AG20443 (cell line): ENCODE measurements at regions not wholly inside any gene's neighbourhood (a gene's known extent, or its start where the extent isn't known, plus 50 kb on each side); places are given as distances from the start of the nearest gene placed in this dataset.

ENCODE experiments used
- DNase-seq: peaks from one replicate; pipeline ENCODE4 v3.0.0; 2012; ENCODE audit warnings: low spot score, mixed read lengths

DNA sequence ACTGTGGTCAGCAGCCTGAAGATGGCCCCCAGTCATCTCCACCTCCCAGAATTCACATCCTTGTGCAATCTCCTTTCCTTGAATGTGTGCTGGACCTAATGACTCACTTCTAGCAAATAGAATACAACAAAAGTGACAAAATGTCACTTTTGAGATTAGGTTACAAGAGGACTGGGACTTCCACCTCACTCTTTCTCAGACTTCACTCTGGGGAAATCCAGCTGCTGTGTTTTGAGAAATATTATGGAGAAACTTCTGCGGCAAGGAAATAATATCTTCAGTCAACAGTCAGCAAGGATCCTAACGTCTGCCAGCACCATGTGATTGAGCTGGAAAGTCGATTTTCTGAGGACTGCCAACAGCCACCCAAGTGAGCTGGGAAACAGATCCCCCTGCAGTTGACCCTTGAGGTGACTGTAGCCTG, 70.5 kb upstream of the GADD45A start:
- DNase-seq = peak; percentile 50

DNA sequence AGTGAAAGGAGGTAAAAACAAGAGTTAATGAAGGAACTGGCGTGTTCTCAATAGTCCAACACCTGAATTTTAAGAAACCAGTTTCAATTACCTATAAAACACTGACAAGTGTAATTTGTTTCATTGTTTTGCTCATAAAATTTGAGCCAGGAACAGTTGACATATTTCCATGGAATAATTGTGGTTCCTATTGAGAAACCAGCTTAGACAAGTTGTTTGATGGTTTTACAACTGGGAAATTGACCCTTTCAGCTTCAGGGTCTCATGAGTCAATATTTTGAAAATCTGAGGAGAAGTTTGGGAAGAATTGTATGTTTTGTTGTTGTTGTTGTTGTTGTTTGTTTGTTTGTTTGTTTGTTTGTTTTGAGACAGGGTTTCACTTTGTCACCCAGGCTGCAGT, 69.1 kb upstream of the GADD45A start:
- no peak for DNase-seq

DNA sequence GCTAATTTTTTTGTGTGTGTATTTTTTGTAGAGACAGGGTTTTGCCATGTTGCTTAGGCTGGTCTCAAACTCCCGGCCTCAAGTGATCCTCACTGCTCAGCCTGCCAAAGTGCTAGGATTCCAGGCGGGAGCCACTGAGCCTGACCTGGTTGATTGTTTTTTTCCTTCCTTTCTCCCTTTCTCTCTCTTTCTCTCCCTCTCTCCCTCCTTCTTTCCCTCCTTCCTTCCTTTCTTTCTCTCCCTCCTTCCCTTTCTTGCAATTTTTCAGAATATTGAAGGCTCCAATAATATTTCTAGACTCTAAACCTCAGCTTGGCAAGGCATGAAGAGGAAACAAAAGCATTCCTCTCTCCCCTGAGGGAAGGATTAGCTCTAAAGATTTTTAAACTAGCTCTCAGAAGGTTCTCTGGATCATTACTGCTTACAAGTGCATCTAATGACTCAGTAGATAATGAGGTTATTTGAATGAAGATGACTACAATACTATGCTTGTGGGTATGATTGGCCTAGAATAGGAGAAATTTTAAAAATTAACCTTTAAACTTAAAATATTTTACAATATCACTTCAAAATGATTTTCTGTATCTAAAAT, 68.5 kb upstream of the GADD45A start:
- DNase-seq = no peak

DNA sequence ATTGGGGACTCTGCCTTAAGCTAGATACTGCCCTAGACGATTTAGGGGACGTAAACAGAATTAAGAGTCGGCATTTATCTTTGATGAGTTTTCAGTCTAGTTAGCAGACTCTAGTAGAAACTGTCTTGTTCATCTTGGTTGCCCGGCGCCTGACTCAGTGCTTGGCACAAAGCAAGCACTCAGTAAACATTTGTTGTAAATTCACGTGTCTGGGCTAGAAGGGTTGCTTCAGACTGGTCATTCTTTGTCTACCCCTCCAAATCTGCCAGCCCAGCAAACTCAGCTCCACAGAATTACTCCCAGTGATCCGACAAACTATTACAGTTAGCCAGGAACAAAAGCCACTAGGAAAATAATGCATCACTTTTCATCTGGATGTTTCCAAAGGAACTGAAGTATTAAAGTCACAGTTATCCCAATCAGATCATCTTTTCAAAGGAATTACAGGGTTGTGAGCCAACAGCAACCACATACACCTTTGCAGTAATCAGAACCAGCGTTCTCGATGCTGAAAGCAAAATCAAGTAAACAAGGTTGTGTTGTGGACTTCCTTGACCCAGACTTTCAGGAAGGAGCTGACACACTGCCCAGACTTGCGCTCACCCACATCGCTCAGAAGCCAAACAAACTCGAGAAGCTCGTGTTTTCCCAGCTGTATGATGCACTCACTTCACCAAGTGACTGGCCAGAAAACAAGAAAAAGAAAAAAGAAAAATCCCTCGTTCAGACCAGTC, 66.5 kb upstream of the GADD45A start:
- DNase-seq = peak; percentile 88

DNA sequence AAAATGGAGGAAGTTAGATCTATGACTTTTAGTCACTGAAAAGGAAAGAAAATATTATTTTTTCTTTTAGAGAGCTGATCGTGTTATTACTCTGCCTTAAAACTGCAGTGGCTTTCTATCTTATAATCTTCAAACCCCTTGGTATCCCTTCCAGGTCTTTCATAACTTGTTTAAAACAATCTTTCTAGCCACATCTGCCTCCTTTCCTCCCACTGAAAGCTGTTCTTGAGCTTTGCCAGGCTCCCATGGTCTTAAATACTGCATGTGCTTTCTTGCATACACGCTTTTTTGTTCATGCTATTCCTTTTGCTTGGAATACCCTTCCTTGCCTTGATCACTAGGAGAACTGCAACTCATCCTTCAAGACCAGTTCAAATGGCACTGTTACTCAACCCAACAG, 65.9 kb upstream of the GADD45A start:
- DNase-seq = no peak

DNA sequence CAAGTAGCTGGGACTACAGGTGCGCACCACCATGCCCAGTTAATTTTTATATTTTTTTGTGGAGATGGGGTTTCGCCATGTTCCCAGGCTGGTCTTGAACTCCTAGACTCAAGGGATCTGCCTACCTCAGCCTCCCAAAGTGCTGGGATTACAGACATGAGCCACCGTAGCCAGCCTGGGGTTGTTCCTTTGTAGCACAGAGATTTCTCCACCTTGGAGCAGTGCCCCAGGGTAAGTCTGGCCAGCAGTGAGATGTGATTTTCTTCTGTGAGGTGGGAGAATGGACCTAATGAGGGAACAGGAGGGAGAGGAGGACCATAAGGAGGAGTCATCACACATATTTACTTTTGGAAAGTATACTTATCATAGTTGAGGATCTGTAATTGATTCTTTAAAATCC, 61.1 kb upstream of the GADD45A start:
- no peak for DNase-seq

DNA sequence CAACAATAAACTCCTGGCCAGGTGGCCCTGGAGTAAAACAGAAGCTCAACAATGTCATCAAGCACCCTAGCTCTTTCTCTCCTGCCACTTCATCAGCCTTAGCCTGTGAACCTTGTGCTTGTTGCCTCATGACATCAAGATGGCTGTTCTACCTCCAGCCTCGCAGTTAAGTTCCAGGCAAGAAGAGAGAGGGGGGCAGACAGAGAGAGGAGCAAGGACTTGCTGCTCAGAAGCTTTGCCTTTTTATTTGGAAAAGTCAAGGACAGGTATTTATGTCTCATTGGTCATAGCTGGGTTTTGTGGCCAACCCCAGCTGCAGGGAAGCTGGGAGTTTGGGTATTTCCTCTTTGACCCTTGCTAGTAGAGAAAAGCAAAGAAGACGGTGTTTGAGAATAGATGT, 60.3 kb upstream of the GADD45A start:
- no peak for DNase-seq

DNA sequence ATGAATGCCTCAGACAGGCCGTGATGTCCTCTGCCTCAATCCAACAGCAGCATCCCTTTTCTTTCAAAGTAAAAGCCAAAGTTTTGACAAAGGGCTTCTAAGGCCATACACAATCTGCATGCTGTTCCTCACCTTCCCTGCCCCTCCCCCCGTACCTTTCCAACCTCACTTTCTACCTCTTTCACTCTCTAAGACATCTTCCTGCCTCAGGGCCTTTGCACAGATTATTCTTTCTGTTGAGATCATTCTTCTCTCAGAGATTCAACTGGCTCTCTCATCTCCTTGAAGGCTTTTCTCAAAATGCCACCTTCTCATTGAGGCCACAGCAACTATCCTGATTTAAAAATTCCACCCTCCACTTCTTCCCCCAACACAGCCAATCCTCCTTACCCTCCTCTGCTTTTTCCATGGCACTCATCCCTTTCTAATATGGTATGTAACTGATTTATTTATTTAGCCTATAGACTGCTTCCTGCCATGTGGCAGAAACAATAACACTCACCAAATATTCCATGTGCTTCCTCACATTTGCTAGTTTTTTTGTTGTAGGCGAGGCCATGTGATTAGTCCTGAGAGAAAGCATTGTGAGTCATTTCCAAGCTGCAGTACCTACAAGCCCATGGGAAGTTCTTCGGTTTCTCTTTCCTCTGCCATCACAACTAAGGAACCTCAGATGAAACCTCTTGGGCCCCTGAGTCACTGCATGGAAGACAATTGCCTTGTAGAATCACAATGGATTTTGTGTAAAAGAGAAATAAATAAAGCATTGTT, 58.7 kb upstream of the GADD45A start:
- no peak for DNase-seq

DNA sequence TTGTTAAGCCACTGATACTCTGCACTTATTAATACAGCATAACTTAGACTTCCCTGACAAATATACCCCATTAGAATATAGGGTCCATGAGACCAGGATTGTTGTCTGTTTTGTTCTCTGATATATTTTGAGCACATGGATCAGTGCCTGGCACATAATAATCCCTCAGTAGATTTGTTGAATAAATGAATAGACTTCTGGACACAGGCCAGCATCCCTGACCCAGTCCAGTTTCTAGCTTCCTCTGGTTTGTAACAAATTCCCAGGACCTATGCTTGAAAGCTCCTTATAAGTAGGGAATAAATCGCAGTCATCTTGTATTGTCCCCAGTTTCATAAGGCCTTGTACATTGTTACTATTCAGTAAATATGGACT, 58.2 kb upstream of the GADD45A start:
- DNase-seq = no peak

DNA sequence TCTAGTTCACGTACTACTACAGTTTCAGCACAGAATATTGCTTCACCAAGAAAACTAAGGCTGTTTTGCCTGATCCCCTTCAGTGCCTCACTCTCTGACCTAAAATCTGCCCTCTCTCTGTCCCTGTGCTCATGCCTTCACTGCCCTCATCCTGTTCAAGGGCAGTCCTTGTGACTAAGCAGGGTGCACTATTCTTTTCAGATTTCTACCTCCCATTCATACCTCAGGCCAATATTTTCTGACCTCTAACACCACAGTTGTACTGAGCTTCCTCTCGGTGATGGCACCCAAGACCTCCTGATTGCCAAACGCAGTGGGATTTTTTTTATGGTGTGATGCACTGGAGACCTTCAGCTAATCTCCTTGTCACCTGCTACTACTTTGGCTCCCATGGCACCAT, 57.7 kb upstream of the GADD45A start:
- DNase-seq = no peak

DNA sequence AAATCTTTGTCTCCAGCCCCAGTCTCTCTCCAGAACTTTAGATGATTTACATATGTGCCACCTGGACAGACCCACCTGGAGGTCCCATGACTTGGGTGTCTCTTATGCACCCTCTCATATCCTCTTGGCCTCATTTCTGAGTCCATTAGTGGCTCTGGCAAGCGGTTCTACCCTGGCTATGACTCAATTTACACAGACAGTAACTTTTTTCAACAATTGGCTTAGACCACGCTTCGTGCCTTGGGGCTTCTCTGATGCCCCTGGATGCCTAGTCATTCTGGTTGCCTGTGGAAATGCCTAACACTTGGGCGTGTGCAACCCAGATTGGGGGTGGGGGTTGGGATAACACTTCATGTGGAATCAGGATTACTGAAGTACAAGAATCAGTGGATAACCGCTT, 57.1 kb upstream of the GADD45A start:
- DNase-seq = no peak

DNA sequence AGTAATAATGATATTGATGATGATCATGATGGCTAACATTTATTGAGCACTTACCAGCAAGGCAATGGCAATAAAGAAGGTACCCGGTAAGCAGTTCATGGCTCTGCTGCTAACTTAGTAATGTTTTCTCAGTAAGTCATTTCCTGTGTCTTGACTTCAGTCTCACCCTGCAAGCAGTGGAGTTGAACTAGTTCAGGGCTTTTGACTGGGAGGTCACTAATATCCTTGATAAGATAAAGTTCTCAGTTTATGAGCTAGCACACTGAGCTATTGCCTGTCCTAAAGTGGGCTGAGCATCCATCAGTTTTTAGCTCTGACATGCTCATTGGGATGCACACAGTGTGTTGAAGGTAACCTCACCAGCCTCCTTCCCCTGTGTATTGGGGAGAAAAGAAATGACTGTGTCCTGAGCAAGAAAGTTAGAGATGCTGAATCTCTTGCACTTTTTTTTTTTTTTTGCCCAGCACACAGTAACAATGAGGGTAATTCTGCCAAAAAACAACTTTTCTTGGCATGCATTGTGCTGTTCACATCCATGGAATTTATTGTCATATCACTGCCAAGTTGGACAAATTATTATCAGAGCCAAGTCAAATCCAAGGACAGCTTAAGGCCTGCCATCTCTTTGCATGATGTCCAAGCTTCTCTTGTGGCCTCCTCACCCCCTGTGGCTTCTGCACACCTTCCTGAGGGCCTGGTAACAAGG, 55.5 kb upstream of the GADD45A start:
- peak; percentile 65 for DNase-seq

DNA sequence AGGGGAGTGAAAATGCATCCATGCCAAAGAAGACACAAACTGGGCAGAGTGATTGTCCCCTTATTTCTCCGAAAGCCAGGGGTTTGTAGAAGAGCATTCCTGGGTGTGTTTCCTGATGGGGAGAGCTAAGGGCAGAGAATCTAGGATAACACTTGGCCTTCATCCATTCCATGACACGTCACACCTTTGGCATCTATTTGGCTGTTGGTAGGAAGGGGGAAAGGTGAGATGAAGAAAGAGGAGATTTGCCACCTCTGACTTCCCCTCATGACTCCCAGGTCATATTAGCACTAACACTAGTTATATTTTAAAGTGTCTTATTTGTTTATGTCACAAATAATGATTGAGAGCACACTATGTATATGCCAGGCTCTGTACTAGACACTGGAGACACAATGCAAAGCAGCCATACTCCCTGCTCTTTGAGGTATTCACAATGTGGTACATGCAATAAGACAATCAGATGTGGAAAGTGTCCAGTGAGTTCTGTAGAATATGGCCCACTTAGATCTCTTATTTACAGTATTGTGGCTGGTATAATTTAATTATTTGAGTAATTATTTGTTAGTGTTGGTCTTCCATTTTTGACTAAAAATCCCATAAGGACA, 54.5 kb upstream of the GADD45A start:
- no peak for DNase-seq

DNA sequence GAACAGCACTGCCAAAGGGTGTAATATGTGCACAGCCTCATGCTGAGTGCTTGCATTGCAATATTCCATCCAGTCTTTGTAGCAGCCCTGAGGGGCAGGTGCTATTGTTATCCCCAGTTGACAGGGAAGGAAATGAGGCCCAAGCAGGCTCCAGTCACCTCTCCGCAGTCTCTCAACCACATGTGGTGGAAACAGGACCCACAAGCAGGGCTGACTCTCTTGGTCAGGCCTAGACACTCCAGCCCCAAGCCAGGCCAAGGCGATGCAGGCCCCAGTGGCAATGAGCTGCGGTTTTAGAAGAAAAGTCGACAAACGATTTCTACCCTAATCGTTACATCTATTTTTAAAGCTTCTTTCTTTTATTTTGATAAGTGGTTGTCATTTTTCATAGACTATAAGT, 52.6 kb upstream of the GADD45A start:
- no peak for DNase-seq

DNA sequence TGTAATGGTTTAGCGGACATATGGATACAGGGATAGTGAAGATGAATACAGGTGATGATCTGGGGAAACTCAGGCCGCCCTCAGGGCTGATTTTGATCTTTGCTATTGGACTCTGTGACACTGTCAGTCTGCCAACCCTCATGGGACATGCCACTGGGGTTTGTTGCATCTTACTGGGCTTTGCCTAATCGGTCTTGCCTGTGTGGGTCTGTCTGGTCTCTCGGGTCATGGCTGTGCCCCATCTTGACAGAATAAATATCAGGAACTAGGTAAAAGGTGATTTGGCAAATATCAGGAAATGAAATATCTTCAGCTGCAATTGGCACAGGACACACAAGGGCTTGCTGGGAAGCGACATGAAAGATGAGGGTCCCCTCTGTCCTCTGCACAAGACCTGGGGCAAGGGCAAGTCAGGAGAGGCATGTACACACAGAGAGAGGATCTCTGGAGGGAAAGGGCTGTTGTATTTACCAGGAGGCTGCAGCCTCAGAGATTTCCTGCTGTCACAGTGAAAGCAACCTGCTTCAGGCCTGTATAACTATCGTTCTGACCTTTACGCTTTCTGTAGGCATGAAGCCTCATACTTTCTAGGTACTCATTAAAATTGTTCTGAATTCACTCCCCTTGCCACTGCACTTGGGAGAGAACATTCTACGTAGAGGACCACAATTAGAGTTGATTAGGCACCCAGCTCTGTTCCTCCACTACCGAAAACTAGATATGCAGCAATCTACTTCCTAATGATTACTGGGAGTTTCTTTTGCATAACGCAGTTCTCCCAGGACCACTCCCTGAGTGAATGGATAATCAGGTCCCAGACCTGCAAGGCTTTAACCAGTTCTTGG, 52.0 kb upstream of the GADD45A start:
- DNase-seq = no peak

DNA sequence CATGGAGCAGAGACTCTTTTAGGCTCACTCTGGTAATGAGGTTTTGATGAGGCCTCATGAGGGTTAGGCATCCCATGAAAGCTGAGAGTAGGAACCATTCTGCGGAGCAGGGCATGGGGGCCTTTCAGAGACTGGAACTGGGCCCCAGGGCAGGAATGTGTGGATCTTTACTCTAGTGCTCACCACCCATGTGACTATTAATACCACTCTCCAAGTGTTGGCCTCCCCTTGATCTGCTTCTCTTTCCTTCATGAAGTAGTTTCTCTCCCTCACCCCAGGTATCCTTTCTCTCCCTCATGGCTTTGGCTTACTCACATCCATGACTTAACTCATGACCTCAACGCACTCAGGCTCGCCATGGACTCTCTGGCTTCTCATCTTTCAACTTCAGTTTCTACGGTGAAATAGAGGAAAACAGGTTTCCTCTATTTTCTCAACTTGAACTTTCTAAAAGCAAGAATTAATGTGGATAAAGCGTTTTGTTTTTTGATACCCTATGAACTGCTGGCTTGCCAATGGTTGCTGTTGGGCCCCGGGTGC, 50.5 kb upstream of the GADD45A start:
- no peak for DNase-seq

DNA sequence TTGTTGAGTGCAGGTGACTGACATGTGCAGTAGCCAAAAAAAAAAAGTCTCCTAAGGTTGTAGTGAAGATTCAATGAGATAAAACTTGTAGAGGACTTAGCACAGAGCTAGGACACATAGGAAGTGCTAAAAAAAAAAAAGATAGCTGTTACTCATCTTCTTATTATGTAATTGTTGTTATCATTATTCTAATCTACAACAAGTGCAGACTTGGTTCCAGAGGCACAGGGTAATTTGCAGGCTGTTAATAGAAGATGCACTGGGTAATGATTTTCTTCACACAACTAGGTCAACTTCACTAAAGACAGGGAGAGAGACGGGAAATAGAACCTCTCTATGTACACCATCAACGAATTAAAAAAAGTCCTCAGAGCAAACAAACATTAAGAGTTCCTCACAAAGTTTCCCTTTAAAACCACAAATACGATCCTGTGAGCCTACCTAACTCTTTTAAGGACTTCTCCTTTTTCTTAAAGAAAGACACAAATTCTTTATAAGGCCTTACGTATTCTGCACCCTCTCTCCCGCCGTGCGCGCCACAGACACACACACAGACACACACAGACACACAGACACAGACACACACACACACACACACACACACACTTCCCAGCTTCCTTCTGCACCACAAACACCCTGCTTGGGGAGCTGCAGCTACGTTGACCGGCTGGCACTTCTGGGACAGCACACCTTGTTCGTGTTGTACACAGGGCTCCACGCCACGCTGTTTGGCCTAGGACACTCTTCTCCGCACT, 49.8 kb upstream of the GADD45A start:
- no peak for DNase-seq
